ENCODE measurements at regions not wholly inside any gene's neighbourhood (a gene's known extent, or its start where the extent isn't known, plus 50 kb on each side); places are given as distances from the start of the nearest gene placed in this dataset.

- TF ChIP-seq CTCF (conservative IDR thresholded peaks at IDR 0.05; ENCODE audit: low read depth, low read length): no peak
- no peak for TF ChIP-seq SMC3 (IDR thresholded peaks at IDR 0.05; ENCODE audit: low read depth, low read length)
- TF ChIP-seq CHD1 (IDR thresholded peaks at IDR 0.05; ENCODE audit: low read depth, low read length): no peak
- TF ChIP-seq CEBPB (IDR thresholded peaks at IDR 0.05; ENCODE audit: low read depth, low read length): no peak
Measured at GRCh38 chr3:178901204-178901603, 170.4 kb downstream of the ZMAT3 start.

Measured in IMR-90 (cell line).